OCI-LY3 (cell line): ENCODE measurements at regions not wholly inside any gene's neighbourhood (a gene's known extent, or its start where the extent isn't known, plus 50 kb on each side); places are given as distances from the start of the nearest gene placed in this dataset.

Experiments
- EZH2phosphoT487 ChIP-seq: fragments of 200-600 bp; shearing (Covaris generic); IDR thresholded peaks from 2 replicates; pipeline ENCODE4 v1.6.1; 2018; ENCODE audit warnings: antibody characterized with exemption, mixed run types, low read depth
- TF ChIP-seq, protein P1 (sequence below): fragments of 200-600, 300-600 bp; sonication (generic); IDR thresholded peaks from 2 replicates; pipeline ENCODE4 v1.5.1; 2014; ENCODE audit warnings: antibody characterized with exemption, low read length, low read depth

DNA sequence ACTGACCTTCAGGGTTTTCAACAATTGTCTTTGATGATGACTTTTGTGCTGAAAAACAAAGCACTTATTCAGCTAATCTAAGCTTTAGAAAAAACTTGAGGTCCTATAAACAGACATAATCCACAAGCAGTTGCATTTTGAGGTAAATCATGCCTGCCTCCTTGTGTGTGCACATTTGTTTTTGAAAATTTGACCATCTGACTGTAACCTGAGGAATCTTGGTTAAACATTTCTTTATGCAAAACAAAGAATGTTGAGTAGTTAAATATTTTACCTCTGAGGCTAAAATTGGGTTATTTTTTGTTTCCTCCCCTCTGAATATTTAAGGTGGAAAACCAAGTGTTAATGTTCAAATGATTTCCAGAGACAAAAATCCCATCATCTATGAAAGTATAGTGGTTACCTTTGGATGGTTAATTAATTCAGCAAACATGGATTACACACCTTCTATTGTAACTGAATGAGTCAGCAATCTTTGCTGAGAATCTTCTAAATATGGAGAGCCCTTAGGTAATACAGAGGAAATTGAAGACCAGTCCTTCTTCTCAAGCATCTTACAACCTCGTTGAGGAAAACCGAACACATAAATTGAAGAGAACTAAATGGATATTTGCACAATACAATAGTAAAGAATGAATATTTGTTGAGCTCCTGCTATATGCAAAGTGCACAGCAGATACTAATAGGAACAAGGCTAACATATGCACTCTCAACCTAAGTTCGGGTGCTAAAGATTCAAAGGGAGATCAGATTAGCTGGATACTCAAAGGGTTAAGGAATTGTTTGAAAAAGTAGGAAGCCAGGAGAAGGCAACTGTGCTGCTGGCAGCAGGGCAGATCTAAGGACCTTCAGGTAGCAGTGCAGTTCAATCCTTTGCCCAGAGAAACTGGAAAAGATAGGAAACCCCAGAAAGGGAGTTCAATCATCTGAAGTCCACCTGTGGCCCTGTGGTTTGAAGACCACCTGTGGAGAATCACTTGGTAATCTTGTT, 115.2 kb downstream of the BMP4 start:
- TF ChIP-seq EZH2phosphoT487: no peak
- TF ChIP-seq, protein P1, sequence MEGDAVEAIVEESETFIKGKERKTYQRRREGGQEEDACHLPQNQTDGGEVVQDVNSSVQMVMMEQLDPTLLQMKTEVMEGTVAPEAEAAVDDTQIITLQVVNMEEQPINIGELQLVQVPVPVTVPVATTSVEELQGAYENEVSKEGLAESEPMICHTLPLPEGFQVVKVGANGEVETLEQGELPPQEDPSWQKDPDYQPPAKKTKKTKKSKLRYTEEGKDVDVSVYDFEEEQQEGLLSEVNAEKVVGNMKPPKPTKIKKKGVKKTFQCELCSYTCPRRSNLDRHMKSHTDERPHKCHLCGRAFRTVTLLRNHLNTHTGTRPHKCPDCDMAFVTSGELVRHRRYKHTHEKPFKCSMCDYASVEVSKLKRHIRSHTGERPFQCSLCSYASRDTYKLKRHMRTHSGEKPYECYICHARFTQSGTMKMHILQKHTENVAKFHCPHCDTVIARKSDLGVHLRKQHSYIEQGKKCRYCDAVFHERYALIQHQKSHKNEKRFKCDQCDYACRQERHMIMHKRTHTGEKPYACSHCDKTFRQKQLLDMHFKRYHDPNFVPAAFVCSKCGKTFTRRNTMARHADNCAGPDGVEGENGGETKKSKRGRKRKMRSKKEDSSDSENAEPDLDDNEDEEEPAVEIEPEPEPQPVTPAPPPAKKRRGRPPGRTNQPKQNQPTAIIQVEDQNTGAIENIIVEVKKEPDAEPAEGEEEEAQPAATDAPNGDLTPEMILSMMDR: no peak
